GM19452 (cell line): ENCODE measurements at regions not wholly inside any gene's neighbourhood (a gene's known extent, or its start where the extent isn't known, plus 50 kb on each side); places are given as distances from the start of the nearest gene placed in this dataset.

Experiments used
- ATAC-seq: cut with Tn5 transposase; IDR thresholded peaks from one replicate; pipeline ENCODE4 v1.9.1; 2021; ENCODE audit not compliant: unreplicated experiment

GRCh38 chr10:108469940-108470339 lies 1305.4 kb upstream of the SORCS1 start:
- no peak for ATAC-seq

GRCh38 chr10:108465871-108466641 lies 1301.5 kb upstream of the SORCS1 start:
- no peak for ATAC-seq

GRCh38 chr10:108462005-108462404 lies 1297.5 kb upstream of the SORCS1 start:
- ATAC-seq: no peak

- no peak for ATAC-seq
Observed at GRCh38 chr10:108454793-108455192, 1290.3 kb upstream of the SORCS1 start.

GRCh38 chr10:108454224-108454623 lies 1289.7 kb upstream of the SORCS1 start:
- no peak for ATAC-seq

GRCh38 chr10:108453166-108453565 lies 1288.7 kb upstream of the SORCS1 start:
- no peak for ATAC-seq

GRCh38 chr10:108452533-108452932 lies 1288.0 kb upstream of the SORCS1 start:
- no peak for ATAC-seq

- peak; percentile 62 for ATAC-seq
Observed at GRCh38 chr10:108450280-108450679, 1285.8 kb upstream of the SORCS1 start.

GRCh38 chr10:108445746-108446145 lies 1281.2 kb upstream of the SORCS1 start:
- ATAC-seq: no peak

GRCh38 chr10:108443636-108444035 lies 1279.1 kb upstream of the SORCS1 start:
- peak; percentile 74 for ATAC-seq

- ATAC-seq: no peak
Observed at GRCh38 chr10:108439397-108439796, 1274.9 kb upstream of the SORCS1 start.

- ATAC-seq: no peak
Observed at GRCh38 chr10:108436096-108436495, 1271.6 kb upstream of the SORCS1 start.

GRCh38 chr10:108434559-108435252 lies 1270.2 kb upstream of the SORCS1 start:
- no peak for ATAC-seq

- no peak for ATAC-seq
Observed at GRCh38 chr10:108427146-108427545, 1262.6 kb upstream of the SORCS1 start.

GRCh38 chr10:108425283-108425964 lies 1260.9 kb upstream of the SORCS1 start:
- ATAC-seq: no peak

GRCh38 chr10:108424656-108425055 lies 1260.2 kb upstream of the SORCS1 start:
- no peak for ATAC-seq

GRCh38 chr10:108422286-108422685 lies 1257.8 kb upstream of the SORCS1 start:
- ATAC-seq: no peak

GRCh38 chr10:108421266-108421665 lies 1256.8 kb upstream of the SORCS1 start:
- ATAC-seq: no peak

GRCh38 chr10:108413954-108414353 lies 1249.4 kb upstream of the SORCS1 start:
- ATAC-seq: no peak

GRCh38 chr10:108412323-108412722 lies 1247.8 kb upstream of the SORCS1 start:
- ATAC-seq: no peak

GRCh38 chr10:108411894-108412293 lies 1247.4 kb upstream of the SORCS1 start:
- no peak for ATAC-seq

- no peak for ATAC-seq
Observed at GRCh38 chr10:108411206-108411605, 1246.7 kb upstream of the SORCS1 start.
